ENCODE measurements at regions not wholly inside any gene's neighbourhood (a gene's known extent, or its start where the extent isn't known, plus 50 kb on each side); places are given as distances from the start of the nearest gene placed in this dataset.
"Not testable (repeated sequence)": the region's sequence is repeated elsewhere in the genome, so short reads cannot be mapped to it uniquely, and the experiment has no call there.

DNA sequence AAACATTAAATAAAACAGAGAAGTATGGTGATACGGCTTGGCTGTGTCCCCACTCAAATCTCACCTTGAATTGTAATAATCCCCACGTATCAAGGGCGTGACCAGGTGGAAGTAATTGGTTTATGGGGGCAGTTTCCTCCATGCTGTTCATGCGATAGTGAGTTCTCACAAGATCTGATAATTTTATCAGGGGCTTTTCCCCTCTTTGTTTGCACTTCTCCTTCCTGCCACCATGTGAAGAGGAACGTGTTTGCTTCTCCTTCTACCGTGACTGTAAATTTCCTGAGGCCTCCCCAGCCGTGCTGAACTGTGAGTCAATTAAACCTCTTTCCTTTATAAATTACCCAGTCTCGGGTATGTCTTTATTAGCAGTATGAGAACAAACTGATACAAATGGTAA, 331.3 kb upstream of the CNR1 start:
- DNase-seq, result not testable (repeated sequence)

DNA sequence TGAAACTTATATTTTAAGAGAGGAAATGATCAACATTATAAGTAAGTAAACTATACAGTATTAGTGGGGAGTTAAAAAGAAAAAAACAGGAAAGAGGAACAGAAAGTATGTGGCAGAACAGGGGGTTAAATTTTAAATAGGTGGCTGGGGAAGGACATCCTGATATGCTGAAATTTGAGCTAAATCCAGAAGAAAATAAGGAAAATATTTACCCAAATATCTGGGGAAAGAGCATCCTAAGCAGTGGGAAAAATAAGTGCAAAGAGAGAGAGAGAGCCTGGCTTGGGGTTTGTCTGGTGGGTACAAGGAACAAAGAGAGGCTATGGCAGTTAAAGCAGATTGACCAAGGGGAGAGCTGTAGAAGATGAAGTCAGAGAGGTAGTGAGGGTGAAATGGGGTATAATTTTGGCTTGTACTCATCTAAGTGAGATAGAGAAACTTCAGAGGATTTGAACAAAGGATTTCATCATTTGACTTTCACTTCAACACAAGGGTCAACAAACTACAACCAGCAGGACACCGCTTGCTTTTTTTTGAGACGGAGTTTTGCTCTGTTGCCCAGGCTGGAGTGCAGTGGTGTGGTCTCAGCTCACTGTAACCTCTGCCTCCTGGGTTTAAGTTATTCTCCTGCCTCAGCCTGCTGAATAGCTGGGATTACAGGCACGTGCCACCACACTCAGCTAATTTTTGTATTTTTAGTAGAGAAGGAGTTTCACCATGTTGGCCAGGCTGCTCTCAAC, 328.4 kb upstream of the CNR1 start:
- DNase-seq, result no peak

DNA sequence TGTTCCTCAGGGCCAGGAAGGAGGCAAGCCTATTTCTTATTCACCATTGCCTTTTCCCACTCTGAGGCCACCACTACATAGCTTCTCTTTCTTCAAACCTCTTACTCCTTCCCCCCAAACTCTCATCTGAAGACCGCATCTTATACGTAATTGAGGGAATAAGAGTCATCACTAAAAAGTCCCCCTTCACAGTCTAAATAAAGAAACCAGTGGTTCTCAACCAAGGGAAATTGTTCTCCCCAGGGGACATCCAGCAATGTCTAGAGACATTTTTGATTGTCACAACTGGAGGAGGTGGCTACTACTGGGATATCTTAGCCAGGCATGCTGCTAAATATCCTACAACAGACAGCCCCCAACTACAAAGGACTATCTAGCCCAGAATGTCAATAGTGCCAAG, 327.6 kb upstream of the CNR1 start:
- no peak for DNase-seq

DNA sequence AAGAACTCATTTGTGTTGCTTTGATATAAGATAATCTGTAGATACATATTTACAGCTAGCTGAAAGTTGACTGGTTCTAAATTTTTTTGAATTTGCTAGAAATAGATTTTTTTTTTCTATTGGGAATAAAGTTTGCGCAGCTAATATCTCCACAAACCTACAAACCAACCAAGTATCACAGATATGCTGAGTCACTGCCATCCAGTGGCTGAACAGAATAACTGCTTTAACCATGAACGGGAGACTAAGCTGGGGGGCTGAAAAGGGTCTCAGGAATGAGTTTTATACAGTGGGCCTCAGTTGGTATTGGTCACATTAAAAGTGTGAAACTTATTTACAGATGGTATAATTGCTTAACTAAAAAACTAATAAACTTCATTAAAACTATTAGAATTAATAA, 326.7 kb upstream of the CNR1 start:
- peak; percentile 10 to 26 for DNase-seq

DNA sequence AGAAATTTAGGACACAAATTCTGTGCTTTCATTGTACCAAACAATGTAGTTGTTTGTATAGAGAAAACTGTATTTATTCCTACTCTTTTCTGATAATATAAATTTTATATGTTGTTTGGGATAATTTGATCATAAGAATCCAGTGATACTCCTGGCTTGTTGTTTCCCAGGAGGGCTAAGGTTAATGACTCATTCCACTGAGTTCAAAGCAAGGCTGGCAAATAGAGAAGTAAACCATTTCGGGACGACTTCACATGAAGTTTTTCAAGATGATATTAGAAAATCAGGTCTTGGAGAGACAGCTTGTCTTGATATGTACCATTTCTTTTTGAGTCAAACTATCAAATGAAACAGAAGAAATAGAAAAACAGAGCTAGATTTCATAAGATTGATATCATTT, 326.1 kb upstream of the CNR1 start:
- no peak for DNase-seq

DNA sequence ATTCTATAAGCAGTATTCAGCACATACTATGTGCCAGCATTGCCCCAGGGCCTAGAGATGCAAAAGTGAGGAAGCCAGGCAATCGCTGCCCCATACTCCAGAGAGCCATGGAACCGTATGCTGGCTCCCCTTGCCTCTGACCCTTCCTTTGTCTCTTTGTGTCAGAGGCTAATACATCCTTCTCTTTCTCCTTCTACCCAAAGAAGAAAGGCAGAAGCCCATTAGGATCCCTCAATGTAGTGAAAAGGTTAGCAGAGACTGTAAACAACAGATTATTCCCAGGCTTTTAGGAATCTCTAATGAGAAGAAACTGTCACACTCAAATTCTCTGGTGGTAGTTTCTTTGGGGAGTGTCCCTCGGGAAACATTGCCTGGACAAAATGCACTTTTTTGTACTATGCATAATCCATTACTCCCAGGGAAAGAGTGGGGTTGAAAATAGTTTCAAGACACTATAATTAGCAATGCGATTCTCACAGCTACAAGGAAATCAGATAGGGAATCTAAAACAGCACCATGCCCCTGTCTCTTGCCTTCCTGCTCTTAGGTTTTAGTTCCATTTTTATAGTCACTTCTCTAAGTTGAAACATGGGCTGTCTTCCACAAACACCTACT, 325.2 kb upstream of the CNR1 start:
- no peak for DNase-seq

DNA sequence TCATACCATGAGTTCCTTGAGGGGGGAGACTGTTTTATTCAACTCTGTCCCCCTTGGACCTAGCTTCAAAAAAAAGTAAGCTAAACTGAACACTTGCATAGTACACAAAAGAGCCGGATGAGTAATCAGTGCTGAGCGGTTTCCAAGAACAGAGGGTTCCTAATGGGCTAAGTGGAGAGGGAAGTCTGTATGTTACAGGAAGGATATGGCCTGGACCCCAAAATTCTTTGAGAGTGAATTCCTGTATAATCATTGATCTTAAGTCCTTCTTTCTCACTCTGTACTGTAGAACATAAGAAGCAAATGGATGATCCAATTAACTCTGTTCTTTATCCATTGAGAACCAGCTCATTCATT, 324.7 kb upstream of the CNR1 start:
- DNase-seq, result no peak

DNA sequence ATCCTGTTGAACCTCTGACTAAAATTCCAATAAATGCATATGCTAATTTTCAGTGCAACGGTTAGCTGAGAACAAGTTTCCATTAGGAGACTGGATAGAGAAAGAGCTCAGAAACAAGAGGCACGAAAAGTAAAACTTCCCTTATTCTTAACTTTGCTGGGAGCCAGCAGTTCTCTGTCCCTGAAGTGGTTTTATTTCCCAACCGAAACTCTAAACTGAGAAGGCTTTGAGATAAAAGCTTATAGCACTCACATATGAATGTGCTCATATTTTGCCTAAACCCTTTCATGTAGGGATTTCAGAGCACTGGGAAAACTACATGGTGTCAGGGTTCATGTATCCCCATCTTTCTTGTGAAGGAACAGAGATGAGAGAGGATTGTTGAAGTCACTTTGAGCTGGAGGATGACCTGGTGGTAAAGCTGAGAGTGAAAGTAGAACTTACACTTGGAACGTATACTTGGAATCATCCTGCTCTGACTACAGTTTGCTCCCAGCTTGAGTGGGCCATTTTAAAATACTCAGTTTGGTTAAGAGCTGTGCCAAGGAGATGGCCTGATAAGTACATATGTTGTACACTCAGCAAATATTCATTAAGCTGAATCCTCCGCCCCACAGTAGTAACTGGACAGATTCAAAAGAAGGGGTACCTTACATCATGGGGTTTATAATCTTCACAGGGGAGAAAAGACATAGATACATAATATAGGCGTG, 324.2 kb upstream of the CNR1 start:
- no peak for DNase-seq

DNA sequence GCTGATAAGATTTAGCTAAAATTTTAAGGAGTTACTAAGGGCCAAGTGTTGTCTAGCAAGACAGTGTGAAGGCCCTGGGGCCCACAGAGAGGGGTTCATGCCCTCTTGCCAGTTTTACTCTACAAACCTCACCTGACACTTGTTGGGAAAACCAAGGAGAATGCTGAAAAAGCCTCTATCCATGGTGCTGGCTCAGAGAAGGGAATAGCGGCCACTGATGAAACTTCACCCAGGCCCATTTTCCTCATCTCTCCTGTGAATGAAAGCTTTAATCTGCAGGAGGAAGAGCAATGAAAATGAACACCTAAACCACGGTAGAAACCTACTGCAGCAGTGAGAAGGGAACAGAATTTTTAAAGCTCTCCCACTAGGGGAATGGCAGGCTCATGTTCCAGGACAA, 317.3 kb upstream of the CNR1 start:
- no peak for DNase-seq

DNA sequence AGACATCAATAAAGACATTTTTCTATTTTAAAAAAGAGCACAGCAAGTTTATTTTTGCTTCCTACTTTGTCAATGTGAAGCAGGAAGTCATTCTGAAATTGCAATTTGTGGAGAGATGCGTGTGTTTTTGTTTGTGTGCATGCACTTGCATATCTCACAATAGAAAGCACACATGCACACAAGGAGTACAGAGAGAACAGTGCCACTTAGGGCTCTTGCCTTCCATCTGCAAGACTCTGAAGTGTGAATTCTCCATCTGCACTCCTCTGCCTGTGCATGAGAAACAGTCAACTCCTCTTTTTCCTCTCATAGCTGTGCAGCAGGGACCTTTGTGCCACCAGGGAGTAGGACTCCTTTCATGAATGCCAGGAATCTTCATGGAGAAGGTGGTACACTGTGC, 316.3 kb upstream of the CNR1 start:
- no peak for DNase-seq

DNA sequence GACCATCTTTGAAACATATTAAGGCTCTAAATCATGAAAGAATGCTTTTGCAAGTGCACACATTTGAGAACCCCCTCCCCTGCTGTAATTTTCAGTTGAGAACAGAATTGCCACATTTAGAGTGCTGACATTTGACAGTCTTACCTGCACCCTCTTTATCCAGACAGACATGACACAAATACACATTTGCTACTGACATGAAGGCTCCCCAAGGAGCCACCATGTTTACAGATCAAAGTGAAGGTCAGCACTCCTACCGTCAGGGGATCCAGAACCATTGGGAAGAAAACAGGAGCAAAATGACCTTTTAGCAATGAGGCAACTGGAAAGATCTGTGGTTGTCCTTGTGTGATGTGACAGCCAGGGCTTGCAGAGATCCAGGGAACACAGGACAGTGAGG, 315.4 kb upstream of the CNR1 start:
- DNase-seq, result no peak

DNA sequence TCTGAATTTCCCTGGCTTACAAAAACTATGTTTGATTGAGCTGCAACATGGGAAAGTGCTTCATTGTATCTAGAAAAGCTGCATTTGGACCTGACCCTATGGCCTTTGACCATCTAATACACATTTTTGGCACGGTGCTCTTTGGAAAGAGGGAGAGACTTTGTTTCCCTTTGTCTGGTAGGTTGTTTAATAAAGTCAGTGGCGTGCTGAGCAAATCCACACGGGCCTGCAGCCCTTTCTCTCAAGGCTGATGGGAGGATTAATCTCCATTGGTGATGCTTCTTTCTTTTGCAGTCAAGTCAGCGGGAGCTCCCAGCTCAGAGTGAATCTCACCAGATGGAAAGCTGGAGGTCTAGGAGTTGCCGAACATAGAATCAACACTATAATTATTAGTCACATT, 314.7 kb upstream of the CNR1 start:
- no peak for DNase-seq

DNA sequence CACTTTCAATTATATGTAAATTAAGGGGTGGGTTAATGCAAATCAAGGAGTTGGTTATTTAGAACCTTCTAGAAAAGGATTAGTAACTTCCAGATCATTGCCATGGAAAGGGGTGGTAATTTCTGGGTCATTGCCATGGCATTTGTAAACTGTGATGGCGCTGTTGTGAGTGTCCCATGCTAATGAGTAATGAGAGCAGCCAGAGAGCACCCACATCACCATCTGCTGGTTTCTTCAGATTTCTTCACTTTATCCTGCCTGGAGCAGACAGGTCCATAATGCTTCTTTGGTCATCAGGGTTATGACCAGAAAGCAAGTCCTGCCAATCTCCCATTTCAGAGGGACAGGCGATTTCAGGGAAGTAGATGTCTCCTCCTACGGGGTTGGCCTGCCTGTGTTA, 311.3 kb upstream of the CNR1 start:
- peak; percentile 39 to 49 for DNase-seq

DNA sequence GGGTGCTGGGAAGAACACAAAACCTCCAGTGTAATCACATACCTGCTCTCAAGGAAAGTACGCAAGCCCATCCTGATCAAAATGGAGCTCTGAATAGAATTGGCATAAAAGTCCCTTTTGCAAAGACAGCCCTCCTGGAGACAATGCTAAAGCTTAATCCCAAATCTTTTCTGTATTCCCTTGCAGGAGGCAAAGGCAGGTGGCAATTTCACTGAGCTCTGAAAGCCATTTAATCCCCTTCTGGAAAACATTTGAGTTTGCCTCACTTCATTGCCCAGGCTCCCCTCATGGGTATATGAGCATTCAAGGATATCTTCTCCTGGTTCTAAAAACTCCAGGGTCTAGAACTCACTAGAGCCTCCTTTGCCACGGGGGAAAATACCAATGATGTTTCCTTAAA, 310.2 kb upstream of the CNR1 start:
- no peak for DNase-seq

DNA sequence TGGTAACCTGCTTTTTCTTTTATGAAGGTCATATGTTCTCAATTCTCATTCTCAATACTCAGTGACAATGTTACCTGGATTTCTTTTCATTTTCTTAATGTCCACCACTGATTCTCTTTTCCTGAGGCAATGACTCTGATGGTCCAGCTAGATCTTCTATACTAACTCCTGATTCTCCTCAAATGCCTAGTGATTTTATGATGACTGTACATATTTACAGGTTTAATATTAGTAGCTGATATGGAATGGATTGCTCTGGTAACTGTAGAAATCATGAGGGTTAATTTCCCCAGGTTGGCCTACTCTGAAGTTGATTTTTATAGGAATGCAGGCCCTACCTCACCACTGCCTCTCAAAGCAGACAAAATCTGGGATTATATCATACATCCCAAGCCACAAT, 308.6 kb upstream of the CNR1 start:
- DNase-seq, result no peak

DNA sequence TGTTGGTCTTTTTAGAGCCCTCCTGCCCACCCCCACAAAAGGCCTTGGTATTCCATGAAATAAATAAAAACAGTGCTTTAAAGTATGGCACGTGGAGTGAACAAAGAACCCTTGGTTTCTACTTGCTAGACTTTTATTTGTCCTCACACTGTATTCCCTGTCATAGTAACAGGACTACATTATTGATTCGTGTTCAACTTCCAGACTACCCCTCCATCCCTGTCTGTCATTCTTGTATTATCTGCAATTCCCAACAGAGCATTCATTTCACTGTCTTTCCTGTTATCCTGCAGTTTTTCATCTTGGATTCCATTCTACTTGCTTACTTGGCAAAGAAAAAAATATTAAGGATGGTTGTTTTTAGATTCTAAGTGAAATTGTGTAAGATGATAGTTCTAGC, 307.4 kb upstream of the CNR1 start:
- DNase-seq, result no peak

DNA sequence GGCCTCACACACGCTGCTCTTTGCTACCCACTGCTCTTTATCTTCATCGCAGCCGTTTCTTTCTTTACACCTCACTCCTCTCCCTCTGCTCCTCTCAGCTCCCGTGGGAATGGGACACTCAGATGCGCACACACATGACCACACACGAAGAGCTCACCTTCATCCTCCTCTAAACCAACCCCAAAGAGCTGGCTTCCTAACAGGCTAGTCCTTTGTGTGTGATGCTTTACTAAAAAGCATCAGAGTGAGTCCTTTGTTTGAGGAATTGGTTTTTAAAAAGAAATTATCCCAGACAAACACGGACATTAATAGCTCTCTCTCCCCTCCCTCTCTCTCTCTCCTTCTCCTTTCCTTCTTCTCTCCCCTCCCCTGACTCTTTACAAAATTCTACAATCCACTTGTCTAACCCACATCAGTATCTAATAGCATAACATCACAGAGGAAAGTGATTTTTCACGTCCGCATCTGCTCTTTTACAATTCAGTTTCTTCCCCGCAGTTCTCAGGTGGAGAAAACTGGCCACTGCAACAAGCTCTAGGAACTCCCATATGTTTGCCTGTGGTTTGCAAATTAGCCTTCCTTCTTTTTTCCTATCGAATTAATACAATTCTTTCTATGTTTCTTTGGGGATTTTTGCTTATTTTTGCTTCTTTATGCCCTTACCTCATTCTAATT, 306.8 kb upstream of the CNR1 start:
- no peak for DNase-seq

DNA sequence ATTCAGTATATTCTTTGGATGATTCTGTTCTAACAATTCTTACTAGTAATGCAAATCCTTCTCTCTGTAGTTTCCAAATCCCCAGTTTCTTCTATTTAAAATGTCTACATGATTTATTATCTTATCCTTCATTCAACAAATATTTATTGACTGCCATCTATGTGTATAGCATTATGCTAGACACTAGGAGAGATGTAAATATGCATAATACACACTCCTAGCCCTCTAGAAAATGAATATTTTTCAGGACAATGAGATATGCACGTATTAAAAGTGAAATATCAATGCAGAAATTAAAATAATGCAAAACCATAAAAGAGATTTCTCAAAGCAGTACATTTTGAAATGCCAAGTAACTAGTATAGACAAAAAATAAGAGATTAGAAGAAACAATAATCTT, 293.5 kb upstream of the CNR1 start:
- DNase-seq, result no peak

DNA sequence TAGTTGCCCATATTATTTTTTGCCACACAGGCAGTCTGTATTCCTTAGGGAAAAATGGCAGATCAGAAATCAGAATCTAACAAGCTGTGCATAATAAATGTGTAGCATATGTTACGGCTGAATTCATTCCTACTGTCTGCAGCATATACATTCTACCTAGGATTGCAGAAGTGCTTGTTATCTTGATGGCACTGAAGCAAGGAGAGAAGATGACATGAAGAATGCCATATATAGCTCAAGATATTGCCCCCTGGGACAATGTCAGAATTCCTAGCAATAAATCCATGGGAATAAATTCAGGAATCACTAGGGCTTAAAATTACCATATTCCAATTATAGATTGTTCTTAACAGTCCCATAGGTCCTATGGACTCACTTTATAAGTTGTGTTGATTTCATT, 293.0 kb upstream of the CNR1 start:
- DNase-seq, result no peak

DNA sequence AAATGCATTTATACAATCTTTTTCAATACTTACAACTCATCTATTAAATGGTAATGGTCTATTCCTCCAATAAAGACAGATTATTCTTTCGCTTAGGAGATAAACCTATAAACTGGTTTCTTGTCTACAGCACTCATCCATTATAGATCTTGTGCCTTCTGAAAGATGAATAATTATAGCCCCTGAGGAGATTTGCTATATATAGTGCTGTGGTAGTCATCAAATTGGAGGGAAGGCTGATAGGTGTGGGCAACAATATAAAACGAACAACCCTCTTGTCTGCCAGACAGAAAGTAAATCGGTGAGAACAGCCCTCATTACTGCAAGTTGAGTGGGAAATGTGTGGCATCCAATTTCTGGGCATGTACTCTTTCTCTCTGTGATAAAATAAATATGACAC, 292.5 kb upstream of the CNR1 start:
- DNase-seq, result no peak

DNA sequence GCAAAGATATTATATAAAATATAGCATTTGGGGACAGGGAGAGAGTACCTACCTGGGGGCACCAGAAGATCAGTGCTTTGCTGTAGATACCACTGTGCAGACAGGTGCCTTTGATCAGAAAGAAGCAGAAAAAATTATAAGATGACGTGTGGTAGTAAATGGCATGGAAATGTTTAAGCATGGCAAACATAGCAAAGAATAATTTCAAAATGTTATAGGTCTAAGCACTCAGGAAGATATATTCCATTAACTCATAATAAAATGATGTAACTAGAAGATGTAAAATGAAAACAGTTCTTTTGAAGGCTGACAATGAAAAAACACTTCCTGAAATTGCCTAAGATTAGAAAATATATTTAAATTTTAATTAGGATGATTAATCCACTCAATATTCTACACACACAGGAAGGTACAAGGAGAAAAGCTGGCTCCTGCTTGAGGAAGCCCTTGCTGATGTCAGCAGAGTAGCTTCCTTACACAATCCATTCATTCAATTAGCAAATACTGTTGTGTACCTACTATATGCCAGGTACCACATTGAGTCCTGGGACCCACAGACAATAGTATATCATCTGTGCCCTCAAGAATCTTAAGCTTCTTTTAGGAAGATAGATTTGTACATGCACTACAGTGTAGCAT, 290.2 kb upstream of the CNR1 start:
- no peak for DNase-seq

DNA sequence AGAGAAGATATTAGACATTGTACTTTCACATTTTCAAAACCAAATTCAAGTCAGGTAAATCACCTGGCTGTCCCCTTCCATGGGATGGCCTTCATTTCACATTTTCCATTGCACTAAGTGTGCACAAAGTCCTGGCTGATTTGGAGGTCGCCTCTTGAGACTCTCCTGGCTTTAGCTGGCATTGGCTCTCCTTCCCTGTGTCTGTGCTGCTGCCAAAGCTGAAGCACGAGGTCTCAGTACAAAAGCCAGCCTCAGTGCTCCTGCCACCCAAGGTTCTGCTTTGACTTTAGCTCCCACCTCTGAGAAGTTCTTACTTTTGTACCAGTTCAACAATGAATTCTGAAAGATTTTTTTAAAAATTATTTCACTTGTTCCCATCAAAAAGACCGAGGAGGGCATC, 289.2 kb upstream of the CNR1 start:
- DNase-seq, result no peak

DNA sequence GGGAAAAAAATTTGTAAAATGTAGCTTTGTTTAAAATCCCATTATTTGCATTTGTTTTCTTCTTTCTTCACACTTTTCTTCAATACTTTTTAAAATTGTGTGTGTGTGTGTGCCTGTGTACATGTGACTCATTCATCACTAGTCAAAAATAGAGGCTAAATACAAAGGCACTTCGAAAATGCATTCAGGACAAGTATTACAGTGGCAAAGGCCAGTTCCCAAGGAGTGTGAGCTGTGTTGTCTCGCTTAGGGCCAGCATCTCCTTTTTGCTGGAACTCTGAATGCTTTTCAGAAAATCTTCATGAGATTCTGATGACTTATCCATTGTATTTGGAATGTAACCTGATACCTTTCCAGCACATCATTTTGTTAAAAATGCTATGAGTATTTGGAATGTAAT, 288.5 kb upstream of the CNR1 start:
- no peak for DNase-seq

DNA sequence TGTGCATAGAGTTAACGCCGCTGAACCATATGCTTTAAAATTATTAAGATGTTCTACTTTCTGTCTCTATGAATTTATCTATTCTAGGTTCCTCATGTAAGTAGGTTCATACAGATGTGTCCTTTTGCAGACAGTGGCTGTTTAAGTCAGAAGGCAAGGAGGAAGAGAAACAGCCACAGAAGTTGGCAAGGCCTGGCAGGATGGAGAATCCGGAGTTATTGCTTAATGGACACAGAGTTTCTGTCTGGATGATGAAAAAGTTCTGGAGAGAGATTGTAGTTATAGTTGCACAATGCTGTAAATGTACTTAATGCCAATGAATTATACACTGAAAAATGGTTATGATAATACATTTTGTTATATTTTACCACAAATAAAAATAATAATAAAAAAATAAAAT, 283.6 kb upstream of the CNR1 start:
- DNase-seq, result no peak

Data from SHP77 (cell line).